GM18517 (cell line): ENCODE measurements at regions not wholly inside any gene's neighbourhood (a gene's known extent, or its start where the extent isn't known, plus 50 kb on each side); places are given as distances from the start of the nearest gene placed in this dataset.
"Not testable (repeated sequence)": the region's sequence is repeated elsewhere in the genome, so short reads cannot be mapped to it uniquely, and the experiment has no call there.

ENCODE experiments used
- ATAC-seq: cut with Tn5 transposase; IDR thresholded peaks from one replicate; pipeline ENCODE4 v1.9.1; 2021; ENCODE audit warnings: mild to moderate bottlenecking, moderate library complexity; ENCODE audit not compliant: unreplicated experiment

DNA sequence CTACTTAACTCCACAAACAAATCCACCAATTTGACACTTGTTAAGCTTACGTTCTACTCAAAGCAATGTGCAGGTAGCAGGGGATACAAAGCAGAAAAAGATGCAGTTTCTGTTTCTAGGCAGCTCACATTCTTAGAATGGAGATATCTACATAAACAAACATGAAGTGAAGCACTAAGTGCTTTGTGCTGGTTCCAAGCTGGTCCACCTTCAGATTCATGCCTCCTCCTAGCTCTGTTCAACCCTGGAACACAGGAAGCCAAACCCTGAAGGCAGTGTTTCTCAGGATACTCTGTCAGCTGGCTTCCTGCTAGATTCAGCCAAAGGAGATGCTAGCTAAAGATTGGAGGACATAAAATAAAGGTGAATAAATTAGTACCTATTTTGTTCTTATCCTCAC lies 55.3 kb upstream of the NOL4 start:
- ATAC-seq, result no peak

DNA sequence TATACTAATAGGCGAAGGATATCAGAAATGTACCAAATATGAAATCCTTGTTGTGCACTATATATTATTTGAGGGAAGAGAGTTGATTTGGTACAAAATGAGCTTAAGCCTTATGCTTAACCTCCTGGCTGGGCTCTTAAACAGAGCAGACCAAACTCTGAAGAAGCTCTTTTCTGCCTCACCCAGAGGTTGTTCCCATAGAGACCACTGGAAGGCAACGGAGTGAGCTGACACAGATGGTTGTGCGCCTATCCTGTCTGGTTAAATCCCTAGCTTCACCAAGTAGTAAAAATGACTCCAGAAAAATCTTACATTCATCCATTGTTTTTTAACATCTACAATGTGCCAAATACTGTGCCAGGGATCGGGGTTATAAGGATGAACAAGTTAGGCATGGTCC lies 55.9 kb upstream of the NOL4 start:
- ATAC-seq, result no peak

DNA sequence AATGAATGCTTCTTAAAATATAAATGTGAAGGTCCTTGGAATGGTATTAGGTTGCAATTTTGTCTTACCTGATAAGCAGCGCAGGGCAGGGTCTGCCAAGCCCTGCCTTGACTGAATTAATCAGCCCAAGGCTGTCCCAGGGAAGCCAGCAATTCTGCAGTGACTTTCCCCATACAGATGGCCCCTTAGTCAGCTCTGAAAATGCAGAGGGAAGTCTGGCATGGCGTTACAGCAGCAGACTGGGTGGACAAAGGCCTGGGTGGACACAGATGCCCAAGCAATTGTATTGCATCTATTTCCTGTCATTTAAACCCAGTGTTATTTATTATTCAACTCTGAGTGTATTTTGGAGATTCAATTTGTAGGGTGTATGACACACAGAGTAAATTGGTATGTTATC lies 56.6 kb upstream of the NOL4 start:
- ATAC-seq, result no peak

DNA sequence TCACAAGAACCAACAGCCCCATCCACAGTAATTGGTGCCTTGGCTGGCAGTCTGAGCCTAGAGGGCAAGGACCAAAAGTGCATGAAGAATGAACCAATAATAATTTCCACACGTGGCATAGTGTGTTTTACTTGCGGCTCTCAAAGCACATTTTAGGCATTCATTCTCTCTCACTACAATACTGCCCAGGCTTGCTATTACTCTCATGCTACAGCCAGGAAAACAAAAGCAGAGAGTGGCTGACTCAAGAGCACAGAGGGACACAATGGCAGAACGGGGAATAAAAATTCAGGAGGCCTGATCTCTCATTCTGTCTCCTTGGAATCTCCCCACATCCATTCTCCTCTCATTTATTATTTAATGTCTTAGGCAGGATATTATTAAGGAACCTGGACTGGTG lies 57.0 kb upstream of the NOL4 start:
- no peak for ATAC-seq

DNA sequence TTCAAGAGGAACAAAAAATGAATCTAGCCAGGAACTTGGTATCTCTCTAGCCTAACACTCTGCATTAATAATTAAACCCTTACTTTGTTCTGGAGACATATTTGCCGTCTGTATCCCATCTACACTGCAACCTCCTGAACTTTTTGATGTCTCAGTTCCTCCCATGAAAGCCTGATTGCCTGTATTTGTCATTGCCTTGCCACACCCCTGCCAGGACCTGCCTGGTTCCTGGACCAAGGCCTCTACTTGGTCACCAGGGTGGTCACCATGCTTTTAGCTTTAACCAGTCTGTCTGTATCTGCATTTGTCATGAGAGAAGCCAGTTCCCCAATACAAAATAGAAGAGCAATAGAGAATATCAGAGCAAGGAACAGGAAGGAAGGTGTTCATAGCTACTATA lies 58.8 kb upstream of the NOL4 start:
- no peak for ATAC-seq

DNA sequence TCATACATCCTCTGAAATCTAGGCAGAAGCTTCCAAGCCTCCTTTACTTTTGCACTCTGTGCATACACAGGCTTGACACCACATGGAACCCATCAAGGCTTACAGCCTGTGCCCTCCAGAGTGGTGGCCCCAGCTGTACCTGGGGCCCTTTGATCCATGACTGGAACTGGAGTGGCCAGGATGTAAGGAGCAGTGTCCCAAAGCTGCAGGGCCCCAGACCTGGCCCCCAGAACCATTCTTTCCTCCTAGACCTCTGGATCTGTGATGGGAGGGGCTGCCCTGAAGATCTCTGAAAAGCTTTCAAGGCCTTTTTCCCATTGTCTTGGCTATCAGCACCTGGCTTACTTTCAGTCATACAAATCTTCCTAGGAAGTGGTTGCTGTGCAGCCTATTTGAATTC lies 63.1 kb upstream of the NOL4 start:
- no peak for ATAC-seq

DNA sequence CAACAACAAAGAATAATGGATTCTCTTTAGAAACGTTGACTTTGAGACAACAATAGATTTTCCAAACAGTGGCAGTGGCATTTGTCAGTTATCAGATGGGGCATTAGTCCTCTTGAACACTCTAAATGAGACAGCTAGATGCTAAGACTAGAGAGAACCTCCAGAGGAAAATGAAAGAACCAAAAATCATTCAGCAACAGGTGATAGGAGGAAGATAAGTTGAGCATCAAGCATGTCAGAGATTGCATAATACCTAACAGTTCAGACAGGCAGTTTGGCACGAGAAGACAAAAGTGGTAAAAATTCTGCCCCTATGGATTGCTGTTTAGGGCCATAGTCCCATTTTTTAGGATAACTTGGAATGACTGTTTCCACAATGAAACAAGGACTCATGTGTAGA lies 67.9 kb upstream of the NOL4 start:
- no peak for ATAC-seq

DNA sequence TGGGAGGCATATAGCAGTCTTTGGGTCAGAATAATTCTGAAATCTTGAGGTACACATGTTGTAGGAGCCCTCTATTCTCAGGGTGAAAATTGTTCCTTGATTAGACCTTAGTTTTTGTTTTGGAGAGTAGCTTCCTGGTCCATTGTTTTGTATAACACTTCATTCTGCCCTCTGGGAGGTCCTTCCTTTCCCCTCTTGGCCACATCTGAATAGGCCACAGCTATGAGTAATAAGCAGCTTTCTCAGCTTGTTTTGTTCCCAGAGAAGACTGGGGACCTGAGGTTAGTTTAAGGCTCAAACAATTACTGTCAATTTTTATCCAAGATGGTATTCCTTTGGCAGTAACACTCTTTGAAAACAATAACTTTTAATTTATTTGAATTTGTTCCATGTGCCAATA lies 72.6 kb upstream of the NOL4 start:
- ATAC-seq, result no peak

DNA sequence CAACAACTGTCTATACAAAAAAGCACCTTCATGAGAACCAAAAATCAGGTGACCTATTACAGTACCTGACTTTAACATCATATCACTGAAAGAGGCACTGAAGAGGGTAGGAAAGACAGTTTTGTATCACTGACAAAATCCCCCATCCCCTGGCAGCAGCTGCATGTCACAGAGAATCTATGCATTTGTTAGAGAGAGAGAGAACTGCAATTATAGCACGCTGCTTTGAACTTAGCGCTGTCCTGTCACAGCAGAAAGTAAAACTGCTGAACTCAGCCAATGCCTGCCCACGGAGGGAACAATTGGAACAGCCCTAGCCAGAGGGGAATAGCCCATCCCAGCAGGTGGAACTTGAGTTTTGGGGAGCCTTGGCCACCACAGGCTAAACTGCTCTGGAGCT lies 75.1 kb upstream of the NOL4 start:
- ATAC-seq, result no peak

DNA sequence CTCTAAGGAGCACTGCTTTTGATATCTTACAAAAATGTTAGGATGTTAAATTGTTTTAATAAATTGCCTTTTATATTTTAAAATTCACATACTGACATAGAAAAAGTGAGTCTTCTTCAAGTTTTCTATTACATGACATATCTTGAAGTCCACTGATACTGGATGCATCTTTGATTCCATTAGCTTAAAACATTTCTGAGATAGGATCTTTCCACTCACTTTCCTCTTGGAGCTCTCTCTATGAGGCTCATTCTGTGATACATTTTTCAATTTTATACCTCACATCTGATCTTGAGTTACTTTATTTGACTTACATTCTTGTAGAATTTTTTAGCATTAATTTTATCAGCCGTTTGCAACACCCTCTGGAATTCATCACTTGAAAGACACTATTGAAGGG lies 86.8 kb upstream of the NOL4 start:
- no peak for ATAC-seq

DNA sequence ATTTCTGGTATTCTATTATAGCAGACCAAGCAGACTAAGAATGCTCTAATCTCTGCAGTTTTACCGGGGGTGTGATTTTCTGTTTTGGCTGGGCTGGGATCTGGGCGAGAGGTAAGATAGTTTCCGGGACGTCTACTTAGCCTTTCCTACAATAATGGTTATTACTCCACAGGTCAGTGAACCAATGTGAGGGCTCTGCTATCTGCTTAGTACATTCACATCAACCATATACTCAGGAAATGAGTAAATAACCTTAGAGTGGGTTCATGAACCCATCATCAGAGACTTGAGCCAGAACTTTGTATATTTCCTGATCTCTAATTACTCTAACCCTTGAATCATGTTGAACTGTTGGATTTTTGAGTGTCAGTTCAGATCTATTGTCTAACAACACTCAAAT lies 90.1 kb upstream of the NOL4 start:
- no peak for ATAC-seq

DNA sequence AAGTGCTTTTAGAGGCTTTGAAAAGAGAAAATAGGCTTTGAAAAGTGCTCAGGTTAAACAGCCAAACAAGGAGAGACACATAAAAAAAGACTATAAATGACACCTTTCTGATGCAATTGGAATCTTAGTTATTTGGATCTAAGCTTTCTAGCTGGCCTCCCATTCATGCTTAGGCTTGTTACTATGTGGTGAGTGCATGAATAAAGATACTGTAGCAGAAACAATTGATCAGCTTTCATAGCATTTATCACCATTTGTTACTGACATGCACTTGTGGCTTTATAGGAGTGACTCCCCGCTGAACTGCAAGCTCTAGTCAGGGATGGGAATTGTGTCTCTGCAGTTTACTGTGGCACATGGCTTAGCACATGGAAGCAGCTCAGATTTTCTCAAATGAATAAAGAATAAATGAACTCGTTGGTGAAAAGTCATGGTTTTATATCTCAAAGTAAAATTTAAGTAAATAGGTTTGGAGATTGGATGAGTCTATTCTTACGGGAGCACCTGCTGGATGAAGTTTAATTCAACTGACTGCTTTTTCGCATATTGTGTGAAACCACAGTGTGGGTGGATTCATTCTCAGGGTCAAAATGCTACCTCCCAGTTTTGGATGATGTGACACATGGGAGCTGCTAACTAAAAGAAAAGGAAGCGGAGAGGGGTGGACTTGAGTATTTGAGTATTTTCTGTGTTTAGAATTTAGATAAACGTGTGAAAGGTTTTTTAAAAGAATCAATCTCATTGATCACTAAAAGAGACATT lies 91.1 kb upstream of the NOL4 start:
- ATAC-seq, result no peak

DNA sequence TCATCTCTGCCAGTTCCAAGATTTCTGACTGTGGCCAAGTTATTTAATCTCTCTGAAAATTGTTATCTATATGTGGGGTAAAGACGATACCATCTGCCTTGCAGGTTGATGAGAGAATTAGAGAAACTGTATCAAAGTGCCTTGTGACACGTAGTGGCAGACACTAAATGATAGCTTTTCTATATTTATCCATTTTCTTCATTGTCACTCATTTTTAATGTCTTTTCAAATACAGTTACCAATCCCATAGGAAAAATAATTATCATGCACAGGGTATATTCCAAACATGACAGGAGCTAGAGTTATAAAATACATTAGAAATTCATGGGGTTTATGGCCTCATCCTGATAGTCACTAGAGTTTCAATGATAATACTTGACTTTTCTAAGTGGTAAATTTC lies 95.6 kb upstream of the NOL4 start:
- no peak for ATAC-seq

DNA sequence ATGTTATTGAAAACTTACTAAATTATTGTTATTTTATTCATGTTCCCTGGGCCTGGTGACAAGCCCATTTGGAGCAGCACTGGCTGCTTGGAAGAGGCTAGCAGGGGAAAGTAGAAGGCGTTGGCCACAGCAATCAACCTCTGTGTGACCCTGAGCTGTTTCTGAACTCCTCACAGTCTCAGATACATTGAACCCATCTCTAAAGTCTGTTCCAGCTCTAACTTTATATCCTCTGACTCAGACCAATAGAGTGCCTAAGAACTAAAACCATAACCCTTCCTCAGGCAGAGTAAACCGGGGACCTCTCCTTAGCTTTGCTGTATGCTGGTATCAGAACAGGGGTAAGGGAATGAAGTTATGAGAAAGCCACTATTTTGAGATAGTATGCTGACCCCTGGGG lies 96.4 kb upstream of the NOL4 start:
- peak; percentile 58 for ATAC-seq

DNA sequence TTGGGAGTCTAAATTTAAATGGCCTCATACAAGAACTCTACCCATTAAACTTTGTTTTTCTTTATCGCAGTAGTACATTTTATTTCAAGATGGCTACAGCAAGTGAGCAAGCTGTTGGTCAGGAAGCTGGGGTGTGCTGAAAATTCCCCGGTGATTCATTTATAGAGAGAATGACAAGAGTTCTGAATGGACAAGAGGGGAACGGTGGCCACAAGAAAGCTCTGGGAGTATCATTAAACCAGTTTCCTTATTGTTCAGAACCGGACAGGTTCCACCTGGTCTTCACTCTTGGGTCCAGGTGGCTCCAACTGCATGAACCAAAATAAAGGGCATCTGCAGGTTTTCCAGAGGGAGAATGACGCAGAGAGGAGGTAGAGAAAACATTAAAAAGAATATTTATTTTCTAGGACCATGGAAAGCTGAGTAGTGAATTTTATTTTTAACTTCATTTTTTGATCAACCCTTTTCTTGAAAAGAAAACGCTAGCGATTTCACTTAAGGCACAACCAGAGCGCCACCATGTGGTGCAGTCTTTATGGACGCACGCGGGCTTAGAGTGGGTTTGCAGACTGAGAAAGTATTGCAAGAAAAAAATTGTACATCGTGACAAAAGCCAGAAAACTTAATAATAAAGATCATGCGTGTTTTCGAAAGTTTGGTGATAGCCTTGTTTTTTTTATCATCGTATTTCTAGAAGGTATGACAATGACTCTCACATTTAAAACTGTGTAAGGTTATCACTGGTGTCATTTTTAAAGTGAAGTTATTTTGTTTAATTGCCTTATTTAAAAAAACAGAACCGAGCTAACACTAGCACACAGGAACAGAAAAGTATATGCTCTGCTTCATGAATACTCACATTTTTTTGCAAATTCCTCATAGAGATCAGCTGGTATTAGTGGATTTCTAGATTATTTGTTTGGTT lies 97.9 kb upstream of the NOL4 start:
- ATAC-seq, result peak; percentile 50

DNA sequence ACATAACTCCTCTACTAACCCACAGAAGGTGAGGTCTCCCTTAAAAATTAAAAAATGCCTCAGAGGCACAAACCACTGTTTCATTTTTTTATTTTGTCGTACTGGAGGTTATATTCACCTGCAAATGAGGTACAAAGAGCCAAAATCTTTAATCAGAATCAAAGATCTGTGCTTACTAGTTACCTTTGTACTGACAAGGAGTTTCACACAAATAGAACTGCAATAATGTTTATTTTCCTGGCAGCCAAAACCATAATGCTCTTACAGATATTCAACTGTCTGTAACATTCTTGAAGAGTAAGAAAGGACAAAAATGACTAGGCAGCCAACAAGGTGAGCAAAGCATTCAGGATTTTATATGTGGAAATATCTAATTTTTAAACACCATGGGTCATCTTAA lies 105.1 kb upstream of the NOL4 start:
- ATAC-seq, result no peak

DNA sequence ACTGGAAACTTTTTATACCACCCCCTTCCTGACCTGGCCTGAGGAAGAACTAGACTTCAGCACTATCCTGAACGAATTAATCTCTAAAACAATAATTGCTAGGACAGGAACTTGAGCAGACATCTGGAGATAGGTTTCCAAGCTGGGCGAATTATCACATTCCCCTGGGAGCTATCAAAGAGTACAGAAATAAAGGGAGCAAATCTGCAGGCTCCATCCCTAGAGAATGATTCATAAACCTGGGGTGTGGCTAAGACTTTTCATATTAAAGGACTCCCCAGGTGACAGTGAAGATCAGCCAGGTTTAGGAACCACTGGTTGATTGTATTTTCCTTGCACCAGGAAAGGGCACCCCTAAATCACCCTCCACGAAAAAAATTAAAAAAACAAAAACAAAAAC lies 105.6 kb upstream of the NOL4 start:
- ATAC-seq, result no peak

DNA sequence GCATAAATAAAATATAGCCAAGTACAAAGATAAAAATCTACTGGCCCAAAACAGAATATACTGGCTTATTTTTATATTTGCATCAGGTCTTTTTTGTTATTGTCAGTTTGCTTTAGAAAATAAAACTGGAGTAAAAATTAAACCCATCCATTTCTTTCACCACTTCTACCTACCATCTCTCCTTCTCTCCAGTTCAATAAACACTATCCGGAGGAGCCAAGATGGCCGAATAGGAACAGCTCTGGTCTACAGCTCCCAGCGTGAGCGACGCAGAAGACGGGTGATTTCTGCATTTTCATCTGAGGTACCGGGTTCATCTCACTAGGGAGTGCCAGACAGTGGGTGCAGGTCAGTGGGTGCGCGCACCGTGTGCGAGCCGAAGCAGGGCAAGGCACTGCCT lies 106.2 kb upstream of the NOL4 start:
- not testable (repeated sequence) for ATAC-seq

DNA sequence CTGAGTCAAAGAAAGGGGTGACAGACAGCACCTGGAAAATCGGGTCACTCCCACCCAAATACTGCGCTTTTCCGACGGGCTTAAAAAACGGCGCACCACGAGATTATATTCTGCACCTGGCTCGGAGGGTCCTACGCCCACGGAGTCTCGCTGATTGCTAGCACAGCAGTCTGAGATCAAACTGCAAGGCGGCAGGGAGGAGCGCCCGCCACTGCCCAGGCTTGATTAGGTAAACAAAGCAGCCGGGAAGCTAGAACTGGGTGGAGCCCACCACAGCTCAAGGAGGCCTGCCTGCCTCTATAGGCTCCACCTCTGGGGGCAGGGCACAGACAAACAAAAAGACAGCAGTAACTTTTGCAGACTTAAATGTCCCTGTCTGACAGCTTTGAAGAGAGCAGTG lies 106.6 kb upstream of the NOL4 start:
- ATAC-seq, result not testable (repeated sequence)

DNA sequence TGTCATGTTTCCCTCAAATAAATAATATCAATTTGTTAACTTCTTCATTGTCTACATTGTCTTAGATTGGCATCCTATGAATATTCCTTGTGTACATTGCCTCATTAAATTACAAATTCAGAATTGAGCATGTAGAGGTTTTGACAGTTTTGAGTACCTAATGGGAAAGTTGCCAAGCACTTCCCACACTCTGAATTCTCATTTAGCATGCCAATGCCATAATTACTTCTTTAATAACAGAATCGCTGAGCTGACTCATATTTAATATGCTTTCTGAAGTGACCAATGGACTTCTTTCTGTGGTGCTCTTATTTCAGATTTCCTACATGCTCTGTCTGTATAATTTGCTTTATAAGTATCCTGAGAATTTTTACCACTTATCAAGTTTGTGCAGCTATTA lies 114.4 kb upstream of the NOL4 start:
- ATAC-seq, result no peak

DNA sequence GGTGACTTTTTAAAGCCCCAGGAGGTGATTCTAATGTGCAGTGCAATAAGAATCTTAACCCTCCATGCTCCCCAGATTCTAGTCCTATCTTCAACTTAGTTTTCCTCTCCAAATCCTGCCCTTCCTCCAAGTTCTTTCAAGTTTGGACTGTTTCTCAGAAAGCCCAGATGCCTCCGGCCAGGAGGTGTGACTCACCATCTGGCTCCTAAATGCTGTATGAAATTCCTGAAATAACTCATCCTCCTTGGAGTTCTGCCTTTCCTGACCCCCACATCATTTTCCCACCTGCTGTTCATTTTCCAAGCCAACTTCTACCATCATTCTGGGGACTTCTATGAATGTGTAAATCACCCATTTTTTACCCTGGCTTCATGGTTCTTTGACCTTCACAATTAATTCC lies 118.2 kb upstream of the NOL4 start:
- ATAC-seq, result no peak

DNA sequence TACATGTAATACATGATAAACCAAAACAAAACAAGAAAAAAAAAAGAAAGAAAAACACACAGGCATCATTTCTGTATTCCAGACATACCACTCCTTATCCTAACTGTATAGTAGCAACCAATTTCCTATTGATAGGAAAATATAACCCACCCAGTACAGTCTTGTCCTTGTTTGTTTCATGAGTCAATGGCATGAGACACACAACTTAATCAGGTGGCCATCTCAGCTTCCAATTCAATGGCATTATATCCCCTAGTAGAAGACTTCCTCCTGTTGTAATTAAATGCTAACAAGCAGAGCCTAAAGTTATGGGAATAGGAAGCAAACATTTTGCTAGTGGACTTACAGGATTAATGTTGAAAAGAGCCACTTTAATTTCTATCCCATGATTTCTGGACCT lies 121.0 kb upstream of the NOL4 start:
- no peak for ATAC-seq
